ENCODE measurements at regions not wholly inside any gene's neighbourhood (a gene's known extent, or its start where the extent isn't known, plus 50 kb on each side); places are given as distances from the start of the nearest gene placed in this dataset.
"Not testable (repeated sequence)": the region's sequence is repeated elsewhere in the genome, so short reads cannot be mapped to it uniquely, and the experiment has no call there.

DNA sequence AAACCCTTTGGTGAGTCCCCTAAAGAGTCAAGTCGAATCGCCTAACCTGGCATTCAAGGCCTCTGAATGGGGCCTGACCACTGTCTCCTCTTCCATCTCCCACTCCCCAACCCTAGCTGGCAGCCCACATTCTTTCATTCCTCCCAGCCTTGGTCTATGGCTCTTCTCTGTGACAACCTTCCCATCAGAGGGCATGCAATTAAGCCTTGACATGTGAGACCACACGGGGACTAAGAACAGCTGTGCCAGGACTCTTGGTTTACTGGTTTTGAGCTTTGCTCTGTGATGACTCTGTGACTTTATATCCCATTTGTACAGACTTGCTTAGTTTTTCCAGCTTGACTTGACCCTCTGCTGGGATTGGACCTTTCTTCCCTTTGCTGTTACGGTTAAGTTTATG is 116.6 kb downstream of the BUB3 start:
- DNase-seq = no peak

DNA sequence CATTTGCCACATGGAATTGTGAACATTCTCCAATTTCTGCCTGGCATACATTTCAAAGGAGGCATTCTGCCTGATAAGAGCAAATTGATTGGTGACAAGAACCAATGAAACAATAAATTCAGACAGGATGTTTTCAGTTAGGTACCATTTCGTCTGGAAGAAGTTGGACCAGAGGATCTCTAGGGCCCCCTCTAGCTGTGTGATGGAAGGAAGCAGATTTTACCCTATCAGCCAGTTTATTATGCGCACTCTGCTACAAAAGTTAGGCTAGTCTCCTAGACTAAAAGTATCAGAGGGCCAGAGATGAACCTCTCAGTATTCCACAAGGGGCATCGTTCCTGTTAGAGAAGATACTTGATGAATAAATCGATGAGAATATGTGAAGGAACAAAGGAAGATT is 118.0 kb downstream of the BUB3 start:
- no peak for DNase-seq

DNA sequence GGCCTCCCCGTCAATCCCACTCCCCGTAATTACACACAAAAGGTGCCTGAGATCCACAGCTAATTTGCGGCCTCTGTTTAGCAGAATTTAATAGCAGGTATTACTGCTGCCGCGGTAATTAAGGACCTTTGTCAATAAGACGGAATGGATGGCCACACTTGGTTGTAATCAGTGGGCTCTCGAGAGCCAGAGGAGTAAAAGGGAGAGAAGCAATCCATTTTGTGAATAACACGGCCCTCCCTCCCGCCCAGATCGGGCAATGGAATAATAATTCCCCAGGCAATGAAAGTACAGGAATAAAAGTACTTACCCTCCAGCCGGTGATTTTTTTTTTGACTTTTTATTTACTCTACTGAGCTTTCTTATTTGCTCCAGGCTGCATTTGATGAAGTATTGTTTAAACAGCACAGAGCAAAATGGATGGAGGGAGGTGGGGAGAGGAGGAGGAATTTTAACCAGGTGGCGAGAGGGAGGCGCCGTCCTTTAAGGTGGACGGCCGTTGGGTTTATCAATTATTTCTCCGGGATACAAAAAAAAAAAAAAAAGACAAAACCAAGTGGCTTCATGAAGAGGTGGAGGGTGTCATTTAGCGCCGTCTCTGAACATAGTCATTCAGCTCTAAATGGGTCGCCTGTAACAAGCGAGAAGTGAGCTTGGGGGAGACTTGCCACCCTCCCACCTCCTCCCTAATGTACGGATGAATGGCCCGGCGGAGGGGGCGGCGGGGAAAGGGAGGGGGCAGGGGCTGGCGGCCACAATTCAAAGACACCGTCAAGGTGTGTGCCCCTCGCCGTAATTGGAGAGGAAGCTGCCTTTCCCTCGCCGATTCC is 120.3 kb downstream of the BUB3 start:
- peak; percentile 38 for DNase-seq

DNA sequence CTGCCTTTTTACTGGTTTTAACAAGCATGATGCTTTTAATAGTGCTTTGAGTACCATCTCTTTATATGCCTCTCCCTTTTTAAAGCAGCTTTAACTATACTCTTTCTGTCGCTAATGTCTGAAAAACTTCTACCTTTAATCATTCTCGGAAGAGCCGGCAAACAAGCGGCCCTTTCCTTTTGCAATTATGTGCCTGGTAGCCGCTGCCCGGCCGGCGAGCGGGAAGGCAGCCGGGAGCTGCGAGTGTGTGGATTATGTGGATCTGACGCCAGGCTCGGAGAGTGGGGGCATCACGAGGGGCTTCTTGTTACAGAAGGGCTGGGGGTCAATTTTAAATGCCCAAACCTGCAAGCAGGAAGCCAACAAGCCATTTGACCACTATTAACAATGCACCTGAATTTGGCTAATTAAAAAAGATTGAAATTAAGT is 120.9 kb downstream of the BUB3 start:
- no peak for DNase-seq

DNA sequence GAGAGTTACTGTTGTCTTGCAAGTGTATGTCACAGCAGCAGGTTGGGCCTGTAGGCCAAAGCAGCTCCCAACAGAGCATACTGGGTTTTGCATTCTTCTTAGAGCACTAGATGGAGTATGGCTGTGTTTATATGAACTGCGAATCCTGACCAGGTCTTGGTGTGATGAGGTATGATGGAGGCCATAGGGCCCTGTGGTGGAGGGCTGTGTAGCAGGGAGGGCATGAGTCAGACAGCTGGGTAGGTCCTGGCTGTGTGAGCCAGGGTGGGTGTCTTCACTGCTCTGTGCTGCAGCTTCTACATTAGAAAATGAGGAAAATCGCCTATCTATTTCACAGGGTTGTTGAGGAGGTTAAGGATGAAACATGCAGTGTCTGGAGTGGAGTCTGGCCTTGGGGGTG is 124.2 kb downstream of the BUB3 start:
- no peak for DNase-seq

DNA sequence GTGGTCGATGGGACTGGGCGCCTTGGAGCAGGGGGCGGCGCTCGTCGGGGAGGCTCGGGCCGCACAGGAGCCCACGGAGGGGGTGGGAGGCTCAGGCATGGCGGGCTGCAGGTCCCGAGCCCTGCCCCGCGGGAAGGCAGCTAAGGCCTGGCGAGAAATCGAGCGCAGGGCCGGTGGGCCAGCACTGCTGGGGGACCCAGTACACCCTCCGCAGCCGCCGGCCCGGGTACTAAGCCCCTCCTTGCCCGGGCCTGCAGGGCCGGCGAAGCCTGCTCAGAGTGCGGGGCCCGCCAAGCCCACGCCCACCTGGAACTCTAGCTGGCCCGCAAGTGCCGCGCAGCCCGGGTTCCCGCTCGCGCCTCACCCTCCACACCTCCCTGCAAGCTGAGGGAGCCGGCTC is 129.2 kb downstream of the BUB3 start:
- DNase-seq = not testable (repeated sequence)

DNA sequence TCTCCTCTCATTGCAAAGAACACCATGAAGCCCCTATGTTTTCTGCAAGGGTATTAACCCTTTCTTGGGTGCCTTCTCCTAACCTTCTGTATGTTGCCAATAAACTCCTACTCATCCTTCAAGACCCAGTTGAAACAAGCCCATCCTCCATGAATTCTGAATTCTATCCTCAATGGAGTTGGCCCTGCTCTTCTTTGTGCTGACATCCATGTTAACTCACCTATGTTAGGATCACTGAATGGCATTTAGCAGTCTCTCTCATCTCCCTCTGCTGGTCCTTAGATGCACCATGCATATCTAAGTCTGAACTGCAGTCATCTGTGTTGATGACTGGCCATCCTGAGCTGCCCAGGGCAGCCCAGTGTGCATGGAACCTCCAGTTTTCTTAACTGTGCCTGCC is 129.8 kb downstream of the BUB3 start:
- DNase-seq = no peak

DNA sequence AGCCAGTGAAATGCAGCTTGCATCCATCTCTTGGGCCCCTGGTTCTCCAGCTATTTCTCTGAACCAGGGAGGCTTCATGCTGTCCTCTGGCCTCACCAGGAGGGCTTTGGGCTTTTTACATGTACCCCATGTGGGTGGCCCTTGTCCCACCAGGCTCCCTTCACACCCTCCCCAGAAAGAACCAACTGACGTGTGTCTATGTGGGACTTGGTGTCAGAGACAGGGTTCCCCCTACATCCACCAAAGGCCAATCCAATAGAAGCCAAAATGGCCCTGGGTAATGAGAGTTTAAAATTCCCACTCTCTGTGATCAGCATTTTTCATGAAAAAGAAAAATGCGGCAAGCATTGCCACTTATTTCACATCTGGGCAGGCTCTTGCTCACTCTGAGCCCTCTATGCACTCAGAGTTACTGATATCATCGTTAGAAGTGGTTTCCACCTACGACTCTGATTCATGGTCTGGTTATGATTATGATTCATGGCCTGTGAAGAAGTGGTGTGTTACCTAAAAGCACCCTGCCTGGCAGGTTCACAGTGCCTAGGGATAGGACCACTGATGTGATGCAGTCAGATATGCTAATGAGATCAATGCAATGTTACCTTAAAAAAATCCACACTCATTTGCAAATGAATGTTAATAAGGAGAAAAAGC is 133.5 kb downstream of the BUB3 start:
- peak; percentile 14 for DNase-seq

DNA sequence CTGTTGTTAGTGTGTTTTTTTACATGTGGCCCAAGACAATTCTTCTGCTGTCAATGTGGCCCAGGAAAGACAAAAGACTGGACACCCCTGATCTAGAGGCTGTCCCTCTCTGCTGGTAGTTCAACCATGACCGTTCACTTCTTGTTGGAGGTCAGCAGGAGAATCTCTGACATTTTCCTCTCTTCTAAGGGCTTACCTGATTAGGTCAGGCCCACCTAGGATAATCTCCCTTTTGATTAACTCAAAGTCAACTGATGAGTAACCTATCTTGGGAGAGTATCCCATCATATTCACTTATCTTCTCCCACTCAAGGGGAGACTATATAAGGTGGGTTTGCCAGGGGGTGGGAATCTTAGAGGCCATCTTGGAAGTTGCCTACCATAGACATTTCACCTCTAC is 135.2 kb downstream of the BUB3 start:
- no peak for DNase-seq

DNA sequence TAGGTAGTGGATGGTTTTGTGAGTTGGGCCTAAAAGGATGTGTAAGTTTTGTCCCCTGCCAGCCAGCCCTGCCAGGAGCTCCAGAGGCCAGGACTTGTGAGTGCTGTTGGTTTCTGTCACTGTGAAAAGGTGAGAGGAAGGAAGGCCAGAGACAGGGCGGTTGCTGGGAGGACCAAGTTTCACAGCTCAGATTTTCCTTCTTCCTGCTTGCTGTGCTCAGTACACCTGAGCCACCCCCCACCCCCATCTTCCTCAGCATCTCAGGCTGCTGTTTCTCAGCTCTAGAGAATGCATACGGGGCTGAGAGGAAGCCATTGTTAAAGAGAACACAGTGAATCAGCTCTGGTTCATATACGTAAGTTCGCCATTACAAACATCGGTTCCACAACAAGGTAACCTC is 139.9 kb downstream of the BUB3 start:
- no peak for DNase-seq

DNA sequence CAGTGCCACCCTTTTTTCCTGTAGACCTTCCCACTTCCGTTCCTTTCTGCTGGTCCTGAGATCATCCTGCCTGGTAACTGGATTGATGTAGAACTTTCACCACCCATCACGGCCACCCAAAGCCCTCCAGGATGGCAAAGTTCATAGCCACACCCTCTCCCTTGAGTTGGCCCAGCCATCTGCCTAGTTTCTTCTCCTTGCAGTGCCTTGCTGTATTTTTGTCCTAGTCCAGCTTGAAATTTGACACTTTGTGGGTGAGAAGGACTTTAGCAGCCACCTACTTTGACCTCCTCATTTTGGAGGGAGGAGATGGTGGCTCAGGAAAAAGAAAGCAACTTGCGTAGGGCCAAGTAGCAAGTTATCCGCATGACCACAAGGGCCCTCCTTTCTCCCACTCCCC is 140.7 kb downstream of the BUB3 start:
- DNase-seq = no peak

DNA sequence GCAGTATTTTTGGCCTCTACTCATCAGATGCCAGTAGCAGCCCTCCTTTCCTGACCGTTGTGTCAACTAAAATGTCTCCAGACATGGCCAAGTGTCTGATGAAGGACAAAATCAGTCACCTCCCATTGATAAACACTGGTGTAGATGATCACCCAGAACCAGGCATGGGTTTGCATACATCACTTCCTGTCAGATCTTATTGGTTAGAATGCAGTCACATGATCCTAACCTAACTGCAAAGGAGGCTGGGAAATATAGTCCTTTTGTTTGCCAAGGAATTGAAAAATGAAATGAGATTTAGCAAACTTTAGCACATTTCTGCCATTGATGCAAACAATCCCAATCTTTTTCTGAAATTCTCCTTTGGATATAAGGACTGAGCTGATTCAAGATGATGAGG is 141.4 kb downstream of the BUB3 start:
- no peak for DNase-seq

DNA sequence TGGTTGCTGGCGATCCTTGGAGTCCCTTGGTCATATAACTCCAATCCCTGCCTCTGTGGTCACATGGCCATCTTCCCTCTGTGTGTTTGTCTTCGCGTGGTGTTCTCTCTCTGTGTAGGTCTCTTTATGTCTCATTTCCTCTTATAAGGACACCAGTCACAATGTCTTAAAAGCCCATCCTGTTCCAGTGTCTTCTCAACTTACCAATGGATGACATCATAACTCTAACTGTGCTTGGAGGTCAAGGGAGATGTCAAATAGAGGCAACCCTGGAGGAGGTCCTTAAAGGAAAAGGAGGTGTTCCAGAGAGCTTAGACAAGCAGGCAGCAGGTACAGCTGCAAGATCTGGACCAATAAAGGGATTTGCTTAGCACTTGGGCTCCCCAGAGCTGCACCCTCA is 143.0 kb downstream of the BUB3 start:
- no peak for DNase-seq

DNA sequence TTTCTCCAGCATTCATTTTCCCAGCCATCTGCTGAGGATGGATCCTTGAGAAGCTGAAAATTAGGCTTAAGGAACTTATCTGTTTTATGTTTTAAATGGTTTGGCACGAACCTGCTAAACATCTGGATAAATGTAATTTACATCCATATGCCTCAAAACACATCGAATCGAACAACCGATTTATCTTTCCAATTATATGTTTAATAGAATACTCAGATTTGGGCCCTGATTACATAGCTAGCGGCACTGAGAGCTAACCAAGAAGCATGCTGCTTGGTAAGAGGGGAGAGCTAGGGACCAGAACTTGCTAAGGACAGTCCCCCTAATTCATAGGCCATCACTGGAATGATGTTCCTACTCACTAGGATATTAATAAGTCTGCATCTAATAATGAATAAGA is 144.4 kb downstream of the BUB3 start:
- no peak for DNase-seq

DNA sequence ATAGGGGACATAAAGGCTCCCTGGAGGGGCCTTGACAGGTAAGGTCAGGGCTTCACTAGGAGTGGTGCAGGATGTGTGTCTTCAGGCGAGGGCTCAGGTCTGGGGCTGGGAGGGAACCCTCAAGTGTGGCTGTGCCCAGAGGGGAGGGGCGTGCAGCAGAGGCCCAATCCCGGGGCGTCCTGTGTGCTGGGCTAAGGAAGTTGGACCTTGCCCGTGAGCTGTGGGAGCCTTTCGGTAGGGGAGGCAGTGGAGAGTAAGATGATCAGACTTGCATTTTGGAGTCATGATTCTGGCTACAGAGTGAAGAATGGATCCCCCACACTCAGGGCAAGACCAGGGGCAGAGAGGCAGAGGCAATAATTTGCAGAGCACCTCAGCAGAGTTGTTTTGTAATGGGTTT is 145.4 kb downstream of the BUB3 start:
- DNase-seq = no peak

DNA sequence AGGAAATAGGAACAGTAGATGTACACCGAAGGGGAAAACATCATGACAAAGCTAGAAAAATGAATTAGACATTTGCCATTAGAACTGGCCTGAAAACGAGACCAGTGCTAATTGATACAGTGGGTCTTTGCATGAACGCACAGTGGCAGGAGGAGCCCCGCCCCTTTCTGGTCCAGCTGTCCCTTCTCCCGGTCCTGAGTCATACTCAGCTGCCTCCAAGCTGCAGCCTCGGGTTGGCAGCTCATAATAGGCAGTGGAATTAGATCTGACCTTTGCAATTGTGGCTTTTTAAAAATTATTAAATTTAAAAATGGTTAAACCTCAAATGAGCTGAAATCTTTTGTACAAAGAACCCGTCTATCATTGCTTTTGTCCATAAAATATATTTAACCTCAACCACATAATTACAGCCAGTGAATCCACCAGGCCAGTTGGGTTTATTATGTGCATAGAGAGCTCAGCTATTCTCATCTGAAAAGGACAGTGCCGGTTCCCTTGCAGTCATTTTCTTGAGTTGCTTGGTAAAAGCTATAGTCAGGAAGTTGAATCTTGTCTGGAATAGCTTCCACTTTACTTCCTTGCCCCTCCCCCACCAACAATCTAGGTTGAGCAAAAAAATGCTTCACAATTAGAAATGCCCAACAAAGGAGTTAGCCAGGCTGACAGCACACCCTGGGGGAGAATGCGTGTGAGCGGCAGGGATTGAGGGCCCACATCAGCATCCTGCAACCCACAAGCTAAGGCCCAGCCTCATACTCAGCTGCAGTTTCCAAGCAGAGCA is 147.1 kb downstream of the BUB3 start:
- no peak for DNase-seq

DNA sequence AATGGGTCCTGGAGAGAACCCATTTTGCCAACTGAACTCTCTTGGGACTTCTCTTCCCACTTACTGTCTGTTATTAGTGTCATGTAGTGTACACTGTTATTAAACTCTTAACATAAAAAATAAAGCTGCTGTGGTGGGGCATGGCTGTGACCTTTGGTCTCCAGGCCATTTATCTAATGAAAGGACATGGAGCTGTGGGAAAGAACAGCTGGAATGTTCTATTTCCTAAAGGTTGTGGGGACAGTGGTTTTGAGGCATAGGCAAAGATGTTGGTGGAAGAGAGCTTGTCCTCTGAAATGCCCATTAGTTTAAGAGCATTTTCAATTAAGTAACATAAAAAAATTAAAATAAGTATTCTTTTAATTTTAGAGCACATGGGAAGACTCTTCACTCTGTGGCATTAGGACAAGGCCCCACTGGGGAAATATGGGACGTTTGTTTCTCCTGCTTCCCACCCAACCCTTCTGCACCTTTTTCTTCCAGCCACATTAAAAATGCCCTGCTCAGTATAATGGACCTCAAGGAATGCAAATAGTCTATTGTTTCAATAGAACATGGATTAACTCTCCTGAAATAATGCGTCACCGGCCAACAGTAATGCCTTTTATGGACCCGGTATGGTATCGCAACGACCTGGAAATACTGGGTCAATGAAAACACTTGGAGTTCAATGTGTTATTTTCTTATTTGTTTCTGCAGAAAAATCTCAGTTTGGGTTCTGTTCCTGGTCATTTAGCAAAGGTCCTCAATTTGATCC is 149.6 kb downstream of the BUB3 start:
- DNase-seq = no peak

DNA sequence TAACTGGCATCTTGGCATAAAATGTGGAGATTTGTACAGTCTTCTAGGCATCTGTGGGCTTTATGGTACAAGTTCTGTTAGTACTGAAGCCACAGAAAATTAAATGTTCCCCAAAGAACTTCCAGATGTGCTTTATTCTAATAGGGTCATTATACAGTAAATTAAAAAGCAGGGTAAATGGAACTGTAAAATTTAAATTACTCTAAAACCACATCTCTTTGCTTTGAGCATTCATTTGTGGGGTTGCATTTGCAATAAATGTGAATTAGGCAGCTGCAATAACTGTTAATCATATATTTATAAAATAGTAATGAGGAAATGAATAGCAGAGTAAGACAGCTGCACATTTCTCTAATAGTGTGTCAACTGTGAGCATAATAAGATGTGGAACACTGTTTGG is 151.5 kb downstream of the BUB3 start:
- no peak for DNase-seq

DNA sequence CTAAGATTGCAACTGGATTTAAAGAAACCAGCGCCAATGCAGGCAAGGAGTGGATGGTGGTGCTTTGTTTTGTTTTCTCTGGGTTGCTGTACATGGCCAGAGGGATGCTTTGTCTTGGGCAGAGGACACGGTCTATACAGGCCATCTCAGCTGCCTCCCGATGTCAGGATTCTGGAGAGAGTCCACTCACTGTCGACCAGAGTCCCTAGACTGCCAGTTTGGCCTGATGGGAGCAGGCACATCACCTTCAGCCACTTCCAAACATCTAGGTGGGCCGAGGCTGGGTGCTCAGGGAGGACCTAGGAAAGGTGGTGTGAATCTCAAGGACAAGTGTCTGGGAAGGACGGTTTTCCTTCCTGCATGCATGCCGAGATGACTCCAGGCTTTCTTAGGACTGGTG is 152.1 kb downstream of the BUB3 start:
- no peak for DNase-seq

DNA sequence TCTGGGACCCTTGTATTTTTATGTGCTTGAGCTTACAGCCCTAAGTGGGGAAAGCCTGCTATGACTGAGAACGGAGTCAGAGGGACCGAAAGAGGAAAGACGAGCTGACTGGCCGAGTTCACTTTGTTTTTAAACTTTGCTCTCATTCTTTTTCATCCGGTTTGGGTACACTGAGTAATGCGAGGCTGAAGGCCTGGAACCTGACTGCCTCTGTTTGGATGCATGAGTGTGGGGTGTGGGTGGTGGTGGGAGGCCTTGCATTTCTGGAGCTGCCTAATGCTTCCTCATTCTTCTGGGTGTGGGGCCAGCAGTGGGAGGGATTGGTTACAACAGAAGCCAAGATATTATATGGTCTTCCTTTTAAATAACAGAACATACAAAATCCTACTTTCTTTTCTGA is 155.5 kb downstream of the BUB3 start:
- no peak for DNase-seq

DNA sequence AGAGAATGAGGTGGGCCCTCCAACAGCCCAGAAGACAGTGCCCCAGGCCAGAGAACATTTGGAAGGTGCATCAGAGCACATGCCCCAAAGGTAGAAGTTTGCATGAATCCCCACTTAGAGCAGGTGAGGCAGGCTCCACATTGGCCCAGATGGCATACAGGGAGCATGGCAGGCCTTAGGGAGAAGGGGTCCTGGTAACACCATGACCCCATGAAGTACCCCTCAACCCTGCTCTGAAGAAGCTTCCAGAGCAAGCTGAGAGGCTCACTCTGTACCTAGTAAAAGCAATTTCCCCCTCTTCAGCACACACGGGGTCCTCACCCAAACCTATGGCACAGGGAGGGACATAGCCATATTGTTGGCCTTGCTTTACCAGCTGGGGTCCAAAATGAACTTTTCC is 162.6 kb downstream of the BUB3 start:
- no peak for DNase-seq

DNA sequence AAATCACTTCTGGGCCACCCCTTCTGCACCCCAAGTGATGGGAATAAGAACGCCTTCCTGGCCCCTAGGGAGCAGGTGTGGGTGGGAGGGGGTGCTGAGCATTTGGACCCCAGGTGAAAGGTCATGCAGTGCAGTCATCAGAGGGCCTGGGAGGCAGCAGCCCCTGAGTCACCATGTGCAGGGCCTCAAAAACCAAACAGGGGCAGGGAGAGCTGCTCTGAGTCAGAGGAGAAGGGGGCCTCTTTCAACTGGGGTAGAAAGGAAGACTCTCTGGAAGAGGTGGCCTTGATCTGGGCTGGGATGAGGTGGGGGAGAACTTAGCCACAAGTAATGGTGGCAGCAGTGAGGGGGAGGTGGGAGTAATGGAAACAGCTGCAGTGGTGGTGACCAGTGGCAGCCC is 164.3 kb downstream of the BUB3 start:
- no peak for DNase-seq

DNA sequence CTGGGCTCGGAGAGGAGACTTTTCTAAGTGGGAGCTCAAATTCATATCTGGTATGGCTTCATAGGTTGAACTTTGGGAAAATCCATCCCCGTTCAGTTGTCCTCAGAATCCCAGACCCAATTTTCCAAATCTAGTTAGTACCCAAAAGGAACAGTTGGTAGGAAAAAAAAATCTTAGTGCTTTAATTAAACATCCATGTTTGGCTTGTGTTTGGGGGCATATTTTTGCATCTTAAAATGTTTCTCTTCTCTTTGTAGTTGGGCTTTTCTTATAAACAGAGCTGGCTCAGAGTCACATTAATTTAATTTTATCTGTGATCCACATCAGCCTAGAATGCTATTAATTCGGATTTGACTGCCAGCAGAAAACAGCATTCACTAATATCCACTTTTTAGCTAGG is 165.9 kb downstream of the BUB3 start:
- no peak for DNase-seq
